OCI-LY3 (cell line): ENCODE measurements at regions not wholly inside any gene's neighbourhood (a gene's known extent, or its start where the extent isn't known, plus 50 kb on each side); places are given as distances from the start of the nearest gene placed in this dataset.

Experiments
- EZH2phosphoT487 ChIP-seq: fragments of 200-600 bp; shearing (Covaris generic); IDR thresholded peaks from 2 replicates; pipeline ENCODE4 v1.6.1; 2018; ENCODE audit warnings: antibody characterized with exemption, mixed run types, low read depth
- TF ChIP-seq, protein P1 (sequence below): fragments of 200-600, 300-600 bp; sonication (generic); IDR thresholded peaks from 2 replicates; pipeline ENCODE4 v1.5.1; 2014; ENCODE audit warnings: antibody characterized with exemption, low read length, low read depth

DNA sequence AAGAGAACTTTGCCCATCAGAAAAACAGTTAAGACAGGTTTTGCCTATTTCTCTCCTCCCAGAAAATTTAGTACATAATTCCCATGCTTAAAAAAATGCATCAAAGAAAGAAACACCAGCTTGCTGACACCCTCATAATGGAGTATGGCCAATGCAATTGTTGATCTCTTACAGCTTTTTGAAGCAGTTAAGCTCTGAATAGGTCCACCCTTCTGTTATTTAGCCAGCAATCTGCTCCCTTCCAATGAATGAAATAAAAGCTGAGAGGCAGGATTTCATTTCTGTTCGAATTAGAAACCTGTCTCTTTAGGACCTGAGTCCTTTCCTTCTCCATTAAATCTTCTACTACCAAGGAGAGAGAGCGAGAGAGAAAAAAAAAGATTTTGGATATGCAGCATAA lies 288.7 kb downstream of the RNF144B start:
- TF ChIP-seq, protein P1, sequence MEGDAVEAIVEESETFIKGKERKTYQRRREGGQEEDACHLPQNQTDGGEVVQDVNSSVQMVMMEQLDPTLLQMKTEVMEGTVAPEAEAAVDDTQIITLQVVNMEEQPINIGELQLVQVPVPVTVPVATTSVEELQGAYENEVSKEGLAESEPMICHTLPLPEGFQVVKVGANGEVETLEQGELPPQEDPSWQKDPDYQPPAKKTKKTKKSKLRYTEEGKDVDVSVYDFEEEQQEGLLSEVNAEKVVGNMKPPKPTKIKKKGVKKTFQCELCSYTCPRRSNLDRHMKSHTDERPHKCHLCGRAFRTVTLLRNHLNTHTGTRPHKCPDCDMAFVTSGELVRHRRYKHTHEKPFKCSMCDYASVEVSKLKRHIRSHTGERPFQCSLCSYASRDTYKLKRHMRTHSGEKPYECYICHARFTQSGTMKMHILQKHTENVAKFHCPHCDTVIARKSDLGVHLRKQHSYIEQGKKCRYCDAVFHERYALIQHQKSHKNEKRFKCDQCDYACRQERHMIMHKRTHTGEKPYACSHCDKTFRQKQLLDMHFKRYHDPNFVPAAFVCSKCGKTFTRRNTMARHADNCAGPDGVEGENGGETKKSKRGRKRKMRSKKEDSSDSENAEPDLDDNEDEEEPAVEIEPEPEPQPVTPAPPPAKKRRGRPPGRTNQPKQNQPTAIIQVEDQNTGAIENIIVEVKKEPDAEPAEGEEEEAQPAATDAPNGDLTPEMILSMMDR, result no peak
- TF ChIP-seq EZH2phosphoT487, result no peak
